K562 (cell line): ENCODE measurements at regions not wholly inside any gene's neighbourhood (a gene's known extent, or its start where the extent isn't known, plus 50 kb on each side); places are given as distances from the start of the nearest gene placed in this dataset.

Experiments
- ATAC-seq: fragments of 200-7000 bp; cut with Tn5 transposase; 3 replicates; pipeline ENCODE4 v1.9.1; 2020; ENCODE audit warnings: moderate library complexity
- BruUV-seq: library from RNA; stranded (reverse); fragments of 400-500 nt; replicated peaks from 2 replicates; lab custom pipeline; 2021; lab: Mats Ljungman, UMichigan
- CTCF ChIA-PET: fragments of 300-600 bp; formaldehyde crosslinking; extraction: SDS; loops from one replicate; lab custom pipeline; 2021; ENCODE audit warnings: low intra/inter-chr PET ratio; lab: Yijun Ruan, JAX
- POLR2A ChIA-PET: fragments of 300-600, 350-650 bp; sonication (Branson Sonifier 250); formaldehyde crosslinking; extraction: SDS; loops from one replicate; lab custom pipeline; 2021; ENCODE audit warnings: antibody characterized with exemption, inconsistent platforms; lab: Yijun Ruan, JAX
- DNase-seq, 4 experiments: peaks; one replicate each; pipeline versions ENCODE4 v3.0.0 to v3.0.0-alpha.2; 2011 to 2018; ENCODE audit warnings: low spot score in 3 of 4, mixed read lengths in 3 of 4; ENCODE audit errors: extremely low read depth in 1 of 4
- FAIRE-seq: peaks from 2 replicates; lab custom pipeline; 2011; peaks lifted over from hg19 to GRCh38; lab: Jason Lieb, UNC
- H2AFZ ChIP-seq: 2 replicates; pipeline ENCODE4 v1.6.0; 2011; ENCODE audit warnings: low read depth, low read length, control low read depth, inconsistent platforms
- H3K27ac ChIP-seq: fragments of 200-600 bp; 3 replicates; pipeline ENCODE4 v1.8.0; 2011; ENCODE audit warnings: low read depth, mild to moderate bottlenecking, control low read depth, inconsistent platforms, low read length, moderate library complexity, mixed read lengths; ENCODE audit errors: extremely low read depth
- H3K27me3 ChIP-seq, 2 experiments: fragments of 300-600 bp in 1 of 2; 2 replicates in 1 of 2; 3 replicates in 1 of 2; pipeline versions ENCODE4 v1.6.0 to v1.8.0; 2011; ENCODE audit warnings: inconsistent platforms in 2 of 2, low read length in 2 of 2, mild to moderate bottlenecking in 1 of 2, mixed read lengths in 1 of 2, moderate library complexity in 1 of 2; ENCODE audit not compliant: control insufficient read depth in 2 of 2, insufficient read depth in 2 of 2
- H3K36me3 ChIP-seq: fragments of 300-600 bp; 3 replicates; pipeline ENCODE4 v1.8.0; 2011; ENCODE audit warnings: mild to moderate bottlenecking, low read length, inconsistent platforms; ENCODE audit not compliant: control insufficient read depth, insufficient read depth
- H3K4me1 ChIP-seq, 2 experiments: fragments of 200-600 bp in 1 of 2; replicated peaks in 1 of 2; 2 replicates in 1 of 2; 3 replicates in 1 of 2; pipeline versions ENCODE4 v1.5.1 to v1.8.0; 2011; ENCODE audit warnings: inconsistent platforms in 2 of 2, low read length in 2 of 2, mild to moderate bottlenecking in 1 of 2, mixed read lengths in 1 of 2, moderate library complexity in 1 of 2; ENCODE audit not compliant: control insufficient read depth in 2 of 2, insufficient read depth in 2 of 2
- H3K4me2 ChIP-seq: 2 replicates; pipeline ENCODE4 v1.6.1; 2011; ENCODE audit warnings: low read length, control low read depth, inconsistent platforms, mixed read lengths; ENCODE audit not compliant: insufficient read depth
- H3K4me3 ChIP-seq: fragments of 200-600 bp; sonication (generic), shearing (Covaris generic); 2 replicates; pipeline ENCODE4 v1.5.1; 2016; ENCODE audit warnings: control low read depth, inconsistent platforms
- H3K79me2 ChIP-seq: fragments of 200-600 bp; 3 replicates; pipeline ENCODE4 v1.8.0; 2011; ENCODE audit warnings: low read length, inconsistent platforms; ENCODE audit not compliant: control insufficient read depth, insufficient read depth
- H3K9ac ChIP-seq, 2 experiments: 2 replicates each; pipeline versions ENCODE4 v1.6.0 to v1.6.1; 2011; ENCODE audit warnings: low read depth in 2 of 2, low read length in 2 of 2, control low read depth in 1 of 2, inconsistent platforms in 1 of 2, mild to moderate bottlenecking in 1 of 2, mixed read lengths in 1 of 2; ENCODE audit not compliant: insufficient read depth in 1 of 2
- H3K9me1 ChIP-seq: one replicate; pipeline ENCODE4 v1.6.0; 2011; ENCODE audit warnings: inconsistent platforms, mild to moderate bottlenecking, low read length, moderate library complexity; ENCODE audit not compliant: control insufficient read depth, insufficient read depth
- H3K9me3 ChIP-seq: replicated peaks from 2 replicates; pipeline ENCODE4 v1.5.1; 2011; ENCODE audit warnings: low read depth, low read length, inconsistent platforms; ENCODE audit not compliant: control insufficient read depth, insufficient read depth
- H4K20me1 ChIP-seq: replicated peaks from 2 replicates; pipeline ENCODE4 v1.6.1; 2011; ENCODE audit warnings: low read length, inconsistent platforms, mixed read lengths; ENCODE audit not compliant: control insufficient read depth, insufficient read depth
- C11orf30 ChIP-seq: fragments of 450-650 bp; IDR thresholded peaks from 2 replicates; pipeline ENCODE4 v1.6.1; 2016; ENCODE audit warnings: low read depth, mild to moderate bottlenecking
- GATAD2B ChIP-seq: fragments of 450-650 bp; IDR thresholded peaks from 2 replicates; pipeline ENCODE4 v1.6.1; 2017; ENCODE audit warnings: mild to moderate bottlenecking, borderline replicate concordance
- MEIS2 ChIP-seq: fragments of 450-650 bp; IDR thresholded peaks from 2 replicates; pipeline ENCODE4 v1.6.1; 2014; ENCODE audit warnings: mild to moderate bottlenecking; ENCODE audit not compliant: partially characterized antibody
- RAD21 ChIP-seq, 2 experiments: fragments of 250-450 bp in 1 of 2; fragments of 450-650 bp in 1 of 2; sonication (Bioruptor Pico) in 1 of 2; formaldehyde crosslinking in 1 of 2; IDR thresholded peaks in 1 of 2; conservative IDR thresholded peaks in 1 of 2; 2 replicates each; pipeline versions ENCODE4 v1.4.0 to v1.8.0; 2020 to 2022; ENCODE audit warnings: mild to moderate bottlenecking in 2 of 2, moderate library complexity in 1 of 2
- RBM39 ChIP-seq: fragments of 200-400 bp; formaldehyde crosslinking; optimal IDR thresholded peaks from 2 replicates; pipeline ENCODE3; 2018; ENCODE audit warnings: low read depth, low read length
- TCF3 ChIP-seq: sonication (generic); formaldehyde crosslinking; IDR thresholded peaks from 2 replicates; pipeline ENCODE4 v1.4.0; 2020; ENCODE audit warnings: mild to moderate bottlenecking, missing genetic modification reagents
- ZNF316 ChIP-seq: fragments of 450-650 bp; IDR thresholded peaks from 2 replicates; pipeline ENCODE4 v1.6.1; 2016
- WGBS: fragments of 100-300 bp; shearing (Covaris generic); methylation state at CpG from one replicate; pipeline ENCODE4 v1.1.6; 2016; ENCODE audit warnings: low coverage, mixed read lengths; ENCODE audit not compliant: insufficient coverage; ENCODE audit errors: missing lambda C conversion rate; 5-methylcytosine and 5-hydroxymethylcytosine counted together
- in situ Hi-C: fragments of 300-500 bp; cut with MboI; formaldehyde crosslinking; loops from 4 replicates; pipeline ENCODE4 v1.15.0; 2018; ENCODE audit warnings: inconsistent platforms, mixed read lengths
- intact Hi-C: fragments of 100-400 bp; cut with micrococcal nuclease; formaldehyde crosslinking; loops from 2 replicates; pipeline ENCODE4 v1.14.2; 2022

- TF ChIP-seq RAD21 (CRISPR knock-in tag; conservative IDR thresholded peaks at IDR 0.05 in 1 of 2, IDR thresholded peaks at IDR 0.05 in 1 of 2) (no peak), RBM39 (no peak), ZNF316 (no peak), C11orf30 (no peak), MEIS2 (no peak)
Observed at GRCh38 chr3:137082763-137083162, 125.0 kb downstream of the IL20RB start (continued).

- no peak overlapping the region for H3K4me2 ChIP-seq
- intact Hi-C loops: no loop called here
- H3K27me3 ChIP-seq: no peaks in the 10 kb centered on the region
- no peaks in the 10 kb centered on the region for H3K9me1 ChIP-seq
- no peak overlapping the region for H3K4me3 ChIP-seq
- no peak overlapping the region for H3K27ac ChIP-seq
- no peaks in the 10 kb centered on the region for H3K79me2 ChIP-seq
- H2AFZ ChIP-seq: no peak overlapping the region
- in situ Hi-C loops: no loop called here
- CTCF ChIA-PET: no interaction called here
- TF ChIP-seq GATAD2B: no peak
- no peak for TF ChIP-seq TCF3
- no peak overlapping the region for H3K9ac ChIP-seq
- ATAC-seq (no peak), FAIRE-seq (no peak), DNase-seq (no peak)
- H3K4me1 ChIP-seq: no peaks in the 10 kb centered on the region
- no peaks in the 10 kb centered on the region for H3K9me3 ChIP-seq
- BruUV-seq: no TSS peak
- H3K36me3 ChIP-seq: no peaks in the 10 kb centered on the region
- POLR2A ChIA-PET: no interaction called here
- no peaks in the 10 kb centered on the region for H4K20me1 ChIP-seq
- WGBS: 0% methylated on average over 2 of the region's 2 CpGs
Observed at GRCh38 chr3:137083332-137083731, 125.5 kb downstream of the IL20RB start.
